ENCODE measurements at regions not wholly inside any gene's neighbourhood (a gene's known extent, or its start where the extent isn't known, plus 50 kb on each side); places are given as distances from the start of the nearest gene placed in this dataset.

DNA sequence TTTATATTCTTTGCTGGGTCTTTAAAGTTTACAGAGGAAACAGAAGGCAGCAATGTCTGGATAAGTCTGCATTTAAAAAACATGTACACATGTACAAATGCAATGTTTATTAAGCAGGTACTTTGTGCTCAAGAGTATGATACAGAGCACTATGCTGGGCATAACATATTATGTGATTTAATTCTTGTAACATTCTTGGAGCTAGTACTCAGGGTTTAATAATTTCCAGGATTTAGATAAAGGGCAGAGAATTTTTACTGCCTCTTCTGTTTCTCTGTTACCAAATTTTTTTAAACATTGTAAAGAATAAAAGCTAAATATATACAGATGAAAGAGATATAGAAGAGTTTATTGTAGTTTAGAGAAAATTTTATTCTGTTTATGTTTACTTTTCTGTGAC lies 152.7 kb downstream of the ZNF737 start:
- Histone ChIP-seq H3K4me3 (no peak overlapping the region), H3K36me3 (peaks cover 0 to 25% (median 8%) of the 10 kb centered on the region in 4 donors), H3K27me3 (no peaks in the 10 kb centered on the region), H3K9me3 (peaks cover 0 to 14% (median 0%) of the 10 kb centered on the region in 4 donors), H3K4me1 (no peaks in the 10 kb centered on the region), H3K27ac (no peak overlapping the region)
- TF ChIP-seq EP300 (IDR thresholded peaks at IDR 0.05) = no peak
- TF ChIP-seq, protein P1, sequence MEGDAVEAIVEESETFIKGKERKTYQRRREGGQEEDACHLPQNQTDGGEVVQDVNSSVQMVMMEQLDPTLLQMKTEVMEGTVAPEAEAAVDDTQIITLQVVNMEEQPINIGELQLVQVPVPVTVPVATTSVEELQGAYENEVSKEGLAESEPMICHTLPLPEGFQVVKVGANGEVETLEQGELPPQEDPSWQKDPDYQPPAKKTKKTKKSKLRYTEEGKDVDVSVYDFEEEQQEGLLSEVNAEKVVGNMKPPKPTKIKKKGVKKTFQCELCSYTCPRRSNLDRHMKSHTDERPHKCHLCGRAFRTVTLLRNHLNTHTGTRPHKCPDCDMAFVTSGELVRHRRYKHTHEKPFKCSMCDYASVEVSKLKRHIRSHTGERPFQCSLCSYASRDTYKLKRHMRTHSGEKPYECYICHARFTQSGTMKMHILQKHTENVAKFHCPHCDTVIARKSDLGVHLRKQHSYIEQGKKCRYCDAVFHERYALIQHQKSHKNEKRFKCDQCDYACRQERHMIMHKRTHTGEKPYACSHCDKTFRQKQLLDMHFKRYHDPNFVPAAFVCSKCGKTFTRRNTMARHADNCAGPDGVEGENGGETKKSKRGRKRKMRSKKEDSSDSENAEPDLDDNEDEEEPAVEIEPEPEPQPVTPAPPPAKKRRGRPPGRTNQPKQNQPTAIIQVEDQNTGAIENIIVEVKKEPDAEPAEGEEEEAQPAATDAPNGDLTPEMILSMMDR (IDR thresholded peaks at IDR 0.05) = no peak
- TF ChIP-seq POLR2A (IDR thresholded peaks at IDR 0.05) = no peak
- TF ChIP-seq POLR2AphosphoS5 (IDR thresholded peaks at IDR 0.05) = no peak
- intact Hi-C loops (cut with DNase I; ENCODE audit: low total_unique reads) = no loop called here
- no peak for DNase-seq

DNA sequence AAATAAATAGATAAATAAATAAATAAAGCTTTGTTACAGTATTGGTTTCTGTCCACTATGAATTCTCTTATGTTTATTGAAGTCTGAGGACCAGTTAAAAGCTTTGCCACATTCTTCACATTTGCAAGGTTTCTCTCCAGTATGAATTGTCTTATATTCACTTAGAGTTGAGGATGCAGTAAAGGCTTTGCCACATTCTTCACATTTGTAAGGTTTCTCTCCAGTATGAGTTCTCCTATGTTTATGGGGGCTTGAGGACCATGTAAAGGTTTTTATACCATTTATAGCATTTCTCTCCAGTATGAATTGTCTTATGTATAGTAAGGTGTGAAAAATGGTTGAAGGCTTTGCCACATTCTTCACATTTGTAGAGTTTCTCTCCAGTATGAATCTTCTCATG lies 168.3 kb downstream of the ZNF737 start:
- Histone ChIP-seq H3K36me3 (peaks cover 0 to 27% (median 5%) of the 10 kb centered on the region in 4 donors), H3K27me3 (no peaks in the 10 kb centered on the region), H3K4me1 (no peaks in the 10 kb centered on the region), H3K27ac (no peak overlapping the region), H3K4me3 (no peak overlapping the region), H3K9me3 (peaks cover 38 to 96% (median 68%) of the 10 kb centered on the region in 4 donors)
- intact Hi-C loops (cut with DNase I; ENCODE audit: low total_unique reads) = no loop called here
- DNase-seq = no peak
- no peak for TF ChIP-seq POLR2A (IDR thresholded peaks at IDR 0.05)
- TF ChIP-seq, protein P1 (IDR thresholded peaks at IDR 0.05) = no peak
- TF ChIP-seq EP300 (IDR thresholded peaks at IDR 0.05) = no peak
- TF ChIP-seq POLR2AphosphoS5 (IDR thresholded peaks at IDR 0.05) = no peak

DNA sequence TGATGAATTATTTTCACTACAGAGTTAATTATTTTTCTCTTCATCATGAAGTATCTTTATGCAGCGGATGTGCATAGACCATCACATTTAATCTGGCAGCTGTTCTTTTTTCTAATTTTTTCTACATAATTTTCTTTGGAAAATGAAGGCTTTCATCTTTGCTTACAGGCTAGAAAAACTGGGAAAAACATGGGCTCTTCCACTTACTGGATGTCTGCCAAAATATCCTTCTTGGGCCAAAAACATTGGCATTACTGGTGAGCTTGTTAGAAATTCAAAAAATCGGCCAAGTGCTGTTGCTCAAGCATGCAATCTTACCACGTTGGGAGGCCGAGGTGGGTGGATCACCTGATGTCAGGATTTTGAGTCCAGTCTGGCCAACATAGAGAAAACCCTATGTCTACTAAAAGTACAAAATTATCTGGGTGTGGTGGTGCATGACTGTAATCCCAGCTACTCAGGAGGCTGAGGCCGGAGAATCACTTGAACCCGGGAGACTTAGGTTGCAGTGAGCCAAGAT lies 176.8 kb downstream of the ZNF737 start:
- no peak overlapping the region for H3K4me3 ChIP-seq
- no peak overlapping the region for H3K27ac ChIP-seq
- no peaks in the 10 kb centered on the region for H3K27me3 ChIP-seq
- H3K36me3 ChIP-seq = no peaks in the 10 kb centered on the region
- no peaks in the 10 kb centered on the region for H3K4me1 ChIP-seq
- intact Hi-C loops (cut with DNase I; ENCODE audit: low total_unique reads) = no loop called here
- TF ChIP-seq POLR2A (IDR thresholded peaks at IDR 0.05) (no peak), POLR2AphosphoS5 (IDR thresholded peaks at IDR 0.05) (no peak), EP300 (IDR thresholded peaks at IDR 0.05) (no peak)
- TF ChIP-seq, protein P1 (IDR thresholded peaks at IDR 0.05) = no peak
- H3K9me3 ChIP-seq = peaks cover 8 to 80% (median 32%) of the 10 kb centered on the region in 4 donors
- DNase-seq = no peak
- 83 to 89% (median 85%) methylated on average over 6 of the region's 6 CpGs for whole genome bisulfite sequencing, 5 donors

DNA sequence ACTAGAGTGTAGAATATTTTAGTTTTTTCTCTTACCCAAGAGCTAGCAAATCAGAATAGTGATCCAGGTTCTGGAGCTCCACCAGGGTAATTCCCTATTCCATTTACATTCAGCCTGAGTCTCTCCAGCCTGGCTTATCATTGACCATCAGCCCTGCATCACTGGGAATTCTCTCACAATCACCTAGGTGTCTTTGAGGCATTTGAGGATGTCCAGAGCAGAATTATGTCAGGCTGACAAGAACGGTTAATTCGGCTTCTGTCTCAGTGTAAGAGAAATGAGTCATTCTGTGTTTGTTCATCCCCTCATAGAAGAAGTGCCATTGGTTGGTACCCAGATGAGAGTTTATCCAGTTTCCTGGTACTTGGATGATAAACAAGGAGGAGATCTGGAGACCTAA lies 180.5 kb downstream of the ZNF737 start:
- Histone ChIP-seq H3K9me3 (peaks cover 0 to 79% (median 20%) of the 10 kb centered on the region in 4 donors), H3K4me1 (no peaks in the 10 kb centered on the region), H3K36me3 (no peaks in the 10 kb centered on the region), H3K27me3 (no peaks in the 10 kb centered on the region), H3K4me3 (no peak overlapping the region), H3K27ac (no peak overlapping the region)
- intact Hi-C loops (cut with DNase I; ENCODE audit: low total_unique reads) = no loop called here
- 71 to 94% (median 84%) methylated on average over 2 of the region's 2 CpGs for WGBS, 5 donors
- DNase-seq = no peak
- TF ChIP-seq, protein P1 (IDR thresholded peaks at IDR 0.05) = no peak
- TF ChIP-seq POLR2AphosphoS5 (IDR thresholded peaks at IDR 0.05) (no peak), POLR2A (IDR thresholded peaks at IDR 0.05) (no peak), EP300 (IDR thresholded peaks at IDR 0.05) (no peak)
